ENCODE measurements at regions not wholly inside any gene's neighbourhood (a gene's known extent, or its start where the extent isn't known, plus 50 kb on each side); places are given as distances from the start of the nearest gene placed in this dataset.
"Not testable (repeated sequence)": the region's sequence is repeated elsewhere in the genome, so short reads cannot be mapped to it uniquely, and the experiment has no call there.

GRCh38 chr13:58352100-58352499, 720.6 kb downstream of the PCDH17 start:
- TF ChIP-seq CTCF, POLR2A (IDR thresholded peaks at IDR 0.05): not testable (repeated sequence)

All from Peyer's patch (tissue), 4 donors.